Loucy (cell line): ENCODE measurements at regions not wholly inside any gene's neighbourhood (a gene's known extent, or its start where the extent isn't known, plus 50 kb on each side); places are given as distances from the start of the nearest gene placed in this dataset.

ENCODE experiments used
- H2AFZ ChIP-seq: fragments of 200-600 bp; sonication (generic); 2 replicates; pipeline ENCODE4 v1.6.0; 2016; ENCODE audit warnings: antibody characterized with exemption, mild to moderate bottlenecking, low read length, moderate library complexity
- H3F3A ChIP-seq: fragments of 200-600 bp; 2 replicates; pipeline ENCODE4 v1.6.0; 2016; ENCODE audit warnings: antibody characterized with exemption, low read depth, mild to moderate bottlenecking
- H3K27me3 ChIP-seq: fragments of 200-600 bp; sonication (generic); 2 replicates; pipeline ENCODE4 v1.6.1; 2014; ENCODE audit warnings: low read length, mild to moderate bottlenecking; ENCODE audit not compliant: insufficient read depth, poor library complexity, severe bottlenecking
- H3K36me3 ChIP-seq: fragments of 200-600 bp; sonication (generic); 2 replicates; pipeline ENCODE4 v1.6.1; 2016; ENCODE audit warnings: low read length; ENCODE audit not compliant: insufficient read depth
- H3K4me1 ChIP-seq: fragments of 200-600 bp; sonication (generic); 2 replicates; pipeline ENCODE4 v1.5.1; 2014; ENCODE audit warnings: low read length, mild to moderate bottlenecking; ENCODE audit not compliant: insufficient read depth, poor library complexity, severe bottlenecking
- H3K4me2 ChIP-seq: fragments of 200-600 bp; sonication (generic); 2 replicates; pipeline ENCODE4 v1.6.0; 2014; ENCODE audit warnings: antibody characterized with exemption, low read length, low read depth, mild to moderate bottlenecking; ENCODE audit not compliant: poor library complexity, severe bottlenecking
- H3K4me3 ChIP-seq: fragments of 200-600 bp; sonication (generic); 2 replicates; pipeline ENCODE4 v1.5.1; 2014; ENCODE audit warnings: low read length, mild to moderate bottlenecking, mixed read lengths; ENCODE audit not compliant: poor library complexity, severe bottlenecking
- H3K79me2 ChIP-seq: fragments of 200-600 bp; sonication (generic); 2 replicates; pipeline ENCODE4 v1.6.1; 2014; ENCODE audit warnings: low read length; ENCODE audit not compliant: insufficient read depth
- H3K9ac ChIP-seq: fragments of 200-600 bp; sonication (generic); 2 replicates; pipeline ENCODE4 v1.6.0; 2014; ENCODE audit warnings: mild to moderate bottlenecking, low read depth, low read length, moderate library complexity; ENCODE audit not compliant: poor library complexity, severe bottlenecking
- H3K9me2 ChIP-seq: fragments of 200-600 bp; sonication (generic); replicated peaks from 2 replicates; pipeline ENCODE4 v1.6.1; 2016; ENCODE audit warnings: low read depth, low read length, mixed read lengths
- H3K9me3 ChIP-seq: fragments of 200-600 bp; sonication (generic); 2 replicates; pipeline ENCODE4 v1.6.1; 2014; ENCODE audit warnings: mild to moderate bottlenecking, antibody characterized with exemption, low read length, low read depth; ENCODE audit not compliant: insufficient read depth
- H4K20me1 ChIP-seq: fragments of 200-600 bp; sonication (generic); 2 replicates; pipeline ENCODE4 v1.6.0; 2014; ENCODE audit warnings: antibody characterized with exemption, low read length, mild to moderate bottlenecking; ENCODE audit not compliant: insufficient read depth, poor library complexity, severe bottlenecking
- CTCF ChIP-seq: fragments of 200-600 bp; sonication (generic); conservative IDR thresholded peaks from 2 replicates; pipeline ENCODE4 v1.5.1; 2014; ENCODE audit warnings: mild to moderate bottlenecking, antibody characterized with exemption, low read length
- EZH2phosphoT487 ChIP-seq: fragments of 200-600 bp; IDR thresholded peaks from 2 replicates; pipeline ENCODE4 v1.6.1; 2018; ENCODE audit warnings: antibody characterized with exemption, mild to moderate bottlenecking, moderate library complexity, borderline replicate concordance

GRCh38 chr13:90908792-90909191, 438.7 kb upstream of the MIR17HG start:
- Histone ChIP-seq H3K4me1 (no peaks in the 10 kb centered on the region), H3K9ac (no peak overlapping the region), H3K79me2 (no peaks in the 10 kb centered on the region), H2AFZ (no peak overlapping the region), H3K4me2 (no peak overlapping the region), H3K9me2 (no peaks in the 10 kb centered on the region), H3K9me3 (no peaks in the 10 kb centered on the region), H3K27me3 (no peaks in the 10 kb centered on the region), H3K36me3 (no peaks in the 10 kb centered on the region), H4K20me1 (no peaks in the 10 kb centered on the region), H3K4me3 (no peak overlapping the region), H3F3A (no peaks in the 10 kb centered on the region)
- no peak for TF ChIP-seq EZH2phosphoT487
- no peak for TF ChIP-seq CTCF

GRCh38 chr13:90910018-90910639, 437.4 kb upstream of the MIR17HG start:
- H4K20me1 ChIP-seq, result no peaks in the 10 kb centered on the region

GRCh38 chr13:90912247-90912646, 435.2 kb upstream of the MIR17HG start:
- no peak overlapping the region for H3K4me3 ChIP-seq
- no peaks in the 10 kb centered on the region for H3F3A ChIP-seq
- H3K4me1 ChIP-seq, result no peaks in the 10 kb centered on the region
- no peaks in the 10 kb centered on the region for H3K9me3 ChIP-seq
- no peaks in the 10 kb centered on the region for H3K9me2 ChIP-seq
- H3K27me3 ChIP-seq, result no peaks in the 10 kb centered on the region
- no peak overlapping the region for H2AFZ ChIP-seq
- H3K79me2 ChIP-seq, result no peaks in the 10 kb centered on the region
- H3K4me2 ChIP-seq, result no peak overlapping the region
- TF ChIP-seq CTCF (no peak), EZH2phosphoT487 (no peak)
- no peaks in the 10 kb centered on the region for H4K20me1 ChIP-seq
- no peaks in the 10 kb centered on the region for H3K36me3 ChIP-seq
- H3K9ac ChIP-seq, result no peak overlapping the region

More at GRCh38 chr13:90910018-90910639, 437.4 kb upstream of the MIR17HG start:
- Histone ChIP-seq H3K9ac (no peak overlapping the region), H3K4me3 (no peak overlapping the region), H3K4me1 (no peaks in the 10 kb centered on the region), H3K4me2 (no peak overlapping the region), H3K79me2 (no peaks in the 10 kb centered on the region), H3K9me2 (no peaks in the 10 kb centered on the region), H3K36me3 (no peaks in the 10 kb centered on the region), H3F3A (no peaks in the 10 kb centered on the region), H2AFZ (no peak overlapping the region), H3K27me3 (no peaks in the 10 kb centered on the region), H3K9me3 (no peaks in the 10 kb centered on the region)
- TF ChIP-seq EZH2phosphoT487 (no peak), CTCF (no peak)
